GM12878 (cell line): ENCODE measurements at regions not wholly inside any gene's neighbourhood (a gene's known extent, or its start where the extent isn't known, plus 50 kb on each side); places are given as distances from the start of the nearest gene placed in this dataset.

ENCODE experiments used
- ATAC-seq: fragments of 200-7000 bp; cut with Tn5 transposase; 3 replicates; pipeline ENCODE4 v1.9.1; 2020; ENCODE audit warnings: mild to moderate bottlenecking, moderate library complexity
- BruUV-seq: library from RNA; stranded (reverse); fragments of 400-500 nt; replicated peaks from 2 replicates; lab custom pipeline; 2021; lab: Mats Ljungman, UMichigan
- CTCF ChIA-PET: fragments of 300-600 bp; sonication (Branson Sonifier 250); formaldehyde crosslinking; extraction: SDS; loops from one replicate; lab custom pipeline; 2021; ENCODE audit warnings: inconsistent platforms; lab: Yijun Ruan, JAX
- POLR2A ChIA-PET: fragments of 350-600 bp; formaldehyde crosslinking; extraction: SDS; loops from one replicate; lab custom pipeline; 2021; ENCODE audit warnings: inconsistent platforms; lab: Charles Lee
- RAD21 ChIA-PET: fragments of 300-600 bp; sonication (Branson Sonifier 250); formaldehyde crosslinking; loops from one replicate; lab custom pipeline; 2023; ENCODE audit warnings: antibody characterized with exemption; ENCODE audit not compliant: unreplicated experiment; lab: Charles Lee
- SMC1A ChIA-PET: fragments of 300-600 bp; sonication (Branson Sonifier 250); formaldehyde crosslinking; loops from one replicate; lab custom pipeline; 2023; ENCODE audit not compliant: unreplicated experiment, uncharacterized antibody; lab: Charles Lee
- DNase-seq: peaks from one replicate; pipeline ENCODE4 v3.0.0-alpha.2; 2011; ENCODE audit warnings: low read depth, low spot score
- FAIRE-seq: peaks from 3 replicates; lab custom pipeline; 2011; peaks lifted over from hg19 to GRCh38; lab: Jason Lieb, UNC
- H2AFZ ChIP-seq: 2 replicates; pipeline ENCODE4 v1.6.0; 2011; ENCODE audit warnings: low read depth, low read length, control low read depth; ENCODE audit not compliant: control insufficient read depth
- H3K27ac ChIP-seq: 2 replicates; pipeline ENCODE4 v1.5.1; 2011; ENCODE audit warnings: control low read depth; ENCODE audit not compliant: control insufficient read depth, insufficient read depth
- H3K27me3 ChIP-seq, 2 experiments: replicated peaks in 1 of 2; 2 replicates each; pipeline versions ENCODE4 v1.6.0 to v1.6.1; 2011; ENCODE audit warnings: low read length in 1 of 2; ENCODE audit not compliant: control insufficient read depth in 2 of 2, insufficient read depth in 2 of 2
- H3K36me3 ChIP-seq, 2 experiments: 2 replicates each; pipeline ENCODE4 v1.5.1; 2011; ENCODE audit warnings: low read length in 1 of 2; ENCODE audit not compliant: control insufficient read depth in 2 of 2, insufficient read depth in 2 of 2
- H3K4me1 ChIP-seq: 2 replicates; pipeline ENCODE4 v1.6.1; 2011; ENCODE audit warnings: mild to moderate bottlenecking, low read length, moderate library complexity, mixed read lengths; ENCODE audit not compliant: control insufficient read depth, insufficient read depth
- H3K4me2 ChIP-seq: 2 replicates; pipeline ENCODE4 v1.6.0; 2011; ENCODE audit warnings: control low read depth; ENCODE audit not compliant: control insufficient read depth, insufficient read depth
- H3K4me3 ChIP-seq: fragments of 200-600 bp; sonication (generic); 2 replicates; pipeline ENCODE4 v1.5.1; 2016
- H3K79me2 ChIP-seq: 2 replicates; pipeline ENCODE4 v1.6.0; 2011; ENCODE audit warnings: low read length; ENCODE audit not compliant: control insufficient read depth, insufficient read depth
- H3K9ac ChIP-seq: 2 replicates; pipeline ENCODE4 v1.8.0; 2011; ENCODE audit warnings: low read length, control low read depth, mixed read lengths; ENCODE audit not compliant: control insufficient read depth, insufficient read depth
- H3K9me3 ChIP-seq: replicated peaks from 3 replicates; pipeline ENCODE4 v1.5.1; 2011; ENCODE audit warnings: mild to moderate bottlenecking, low read length; ENCODE audit not compliant: control insufficient read depth, insufficient read depth
- H4K20me1 ChIP-seq: 2 replicates; pipeline ENCODE4 v1.6.0; 2011; ENCODE audit not compliant: control insufficient read depth, insufficient read depth
- CBFB ChIP-seq: IDR thresholded peaks from 2 replicates; pipeline ENCODE4 v1.6.1; 2016; ENCODE audit warnings: antibody characterized with exemption, low read depth
- CBX5 ChIP-seq: sonication (generic); IDR thresholded peaks from 2 replicates; pipeline ENCODE4 v1.6.1; 2016; ENCODE audit warnings: low read depth, moderate library complexity, mild to moderate bottlenecking, inconsistent platforms
- CREB1 ChIP-seq: IDR thresholded peaks from 2 replicates; pipeline ENCODE4 v1.6.1; 2012; ENCODE audit warnings: low read depth, mild to moderate bottlenecking, inconsistent platforms
- GATAD2B ChIP-seq: fragments of 450-650 bp; conservative IDR thresholded peaks from 2 replicates; pipeline ENCODE4 v1.6.1; 2017; ENCODE audit warnings: low read depth, mild to moderate bottlenecking, moderate library complexity
- NBN ChIP-seq: fragments of 450-650 bp; IDR thresholded peaks from 2 replicates; pipeline ENCODE4 v1.6.1; 2016
- RUNX3 ChIP-seq: IDR thresholded peaks from 2 replicates; pipeline ENCODE4 v1.6.1; 2012; ENCODE audit warnings: low read length, inconsistent platforms
- WGBS: methylation state at CpG from one replicate; pipeline ENCODE4 v1.1.6; 2016; ENCODE audit warnings: low lambda C conversion rate; ENCODE audit not compliant: insufficient replicate concordance, insufficient coverage; ENCODE audit errors: missing lambda C conversion rate; 5-methylcytosine and 5-hydroxymethylcytosine counted together
- in situ Hi-C: fragments of 300-500 bp; cut with MboI; formaldehyde crosslinking; loops from 9 replicates; pipeline ENCODE4 v1.14.3; 2018; ENCODE audit warnings: mixed read lengths
- intact Hi-C: fragments of 100-400 bp; cut with micrococcal nuclease; formaldehyde crosslinking; loops from one replicate; pipeline ENCODE4 v1.14.2; 2022; ENCODE audit not compliant: unreplicated experiment
- TF ChIP-seq, protein P1 (sequence below): fragments of 450-650 bp; IDR thresholded peaks from 2 replicates; pipeline ENCODE4 v1.6.1; 2017; ENCODE audit warnings: mild to moderate bottlenecking, moderate library complexity
- TF ChIP-seq, protein P2 (sequence below): IDR thresholded peaks from 2 replicates; pipeline ENCODE4 v1.6.1; 2012; ENCODE audit warnings: low read length, inconsistent platforms

DNA sequence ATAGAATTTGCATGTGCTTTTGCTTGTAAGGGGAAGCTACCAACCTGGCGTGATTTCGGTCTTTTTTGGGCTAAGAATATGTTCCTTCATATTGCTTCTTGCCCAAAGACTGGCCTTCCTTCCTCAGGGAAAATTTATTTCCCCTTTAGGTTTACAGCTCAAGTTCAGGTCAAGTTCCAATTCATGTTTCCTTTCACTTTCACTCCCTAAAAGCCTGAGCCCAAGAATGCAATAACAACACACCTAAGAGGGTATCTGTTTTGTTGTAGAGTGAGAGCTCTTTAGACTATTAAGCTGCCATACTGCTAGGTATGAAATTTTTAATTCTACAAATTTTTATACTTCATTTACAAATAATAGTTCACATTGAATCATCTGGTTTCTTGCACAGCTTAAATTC, 299.6 kb downstream of the TLL1 start (continued):
- TF ChIP-seq, protein P1, sequence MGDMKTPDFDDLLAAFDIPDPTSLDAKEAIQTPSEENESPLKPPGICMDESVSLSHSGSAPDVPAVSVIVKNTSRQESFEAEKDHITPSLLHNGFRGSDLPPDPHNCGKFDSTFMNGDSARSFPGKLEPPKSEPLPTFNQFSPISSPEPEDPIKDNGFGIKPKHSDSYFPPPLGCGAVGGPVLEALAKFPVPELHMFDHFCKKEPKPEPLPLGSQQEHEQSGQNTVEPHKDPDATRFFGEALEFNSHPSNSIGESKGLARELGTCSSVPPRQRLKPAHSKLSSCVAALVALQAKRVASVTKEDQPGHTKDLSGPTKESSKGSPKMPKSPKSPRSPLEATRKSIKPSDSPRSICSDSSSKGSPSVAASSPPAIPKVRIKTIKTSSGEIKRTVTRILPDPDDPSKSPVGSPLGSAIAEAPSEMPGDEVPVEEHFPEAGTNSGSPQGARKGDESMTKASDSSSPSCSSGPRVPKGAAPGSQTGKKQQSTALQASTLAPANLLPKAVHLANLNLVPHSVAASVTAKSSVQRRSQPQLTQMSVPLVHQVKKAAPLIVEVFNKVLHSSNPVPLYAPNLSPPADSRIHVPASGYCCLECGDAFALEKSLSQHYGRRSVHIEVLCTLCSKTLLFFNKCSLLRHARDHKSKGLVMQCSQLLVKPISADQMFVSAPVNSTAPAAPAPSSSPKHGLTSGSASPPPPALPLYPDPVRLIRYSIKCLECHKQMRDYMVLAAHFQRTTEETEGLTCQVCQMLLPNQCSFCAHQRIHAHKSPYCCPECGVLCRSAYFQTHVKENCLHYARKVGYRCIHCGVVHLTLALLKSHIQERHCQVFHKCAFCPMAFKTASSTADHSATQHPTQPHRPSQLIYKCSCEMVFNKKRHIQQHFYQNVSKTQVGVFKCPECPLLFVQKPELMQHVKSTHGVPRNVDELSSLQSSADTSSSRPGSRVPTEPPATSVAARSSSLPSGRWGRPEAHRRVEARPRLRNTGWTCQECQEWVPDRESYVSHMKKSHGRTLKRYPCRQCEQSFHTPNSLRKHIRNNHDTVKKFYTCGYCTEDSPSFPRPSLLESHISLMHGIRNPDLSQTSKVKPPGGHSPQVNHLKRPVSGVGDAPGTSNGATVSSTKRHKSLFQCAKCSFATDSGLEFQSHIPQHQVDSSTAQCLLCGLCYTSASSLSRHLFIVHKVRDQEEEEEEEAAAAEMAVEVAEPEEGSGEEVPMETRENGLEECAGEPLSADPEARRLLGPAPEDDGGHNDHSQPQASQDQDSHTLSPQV, result no peak
- TF ChIP-seq, protein P2, sequence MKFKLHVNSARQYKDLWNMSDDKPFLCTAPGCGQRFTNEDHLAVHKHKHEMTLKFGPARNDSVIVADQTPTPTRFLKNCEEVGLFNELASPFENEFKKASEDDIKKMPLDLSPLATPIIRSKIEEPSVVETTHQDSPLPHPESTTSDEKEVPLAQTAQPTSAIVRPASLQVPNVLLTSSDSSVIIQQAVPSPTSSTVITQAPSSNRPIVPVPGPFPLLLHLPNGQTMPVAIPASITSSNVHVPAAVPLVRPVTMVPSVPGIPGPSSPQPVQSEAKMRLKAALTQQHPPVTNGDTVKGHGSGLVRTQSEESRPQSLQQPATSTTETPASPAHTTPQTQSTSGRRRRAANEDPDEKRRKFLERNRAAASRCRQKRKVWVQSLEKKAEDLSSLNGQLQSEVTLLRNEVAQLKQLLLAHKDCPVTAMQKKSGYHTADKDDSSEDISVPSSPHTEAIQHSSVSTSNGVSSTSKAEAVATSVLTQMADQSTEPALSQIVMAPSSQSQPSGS, result no peak
- TF ChIP-seq GATAD2B, result no peak
- TF ChIP-seq NBN, result no peak
- no peak for TF ChIP-seq CBX5
- no peak for TF ChIP-seq CBFB

DNA sequence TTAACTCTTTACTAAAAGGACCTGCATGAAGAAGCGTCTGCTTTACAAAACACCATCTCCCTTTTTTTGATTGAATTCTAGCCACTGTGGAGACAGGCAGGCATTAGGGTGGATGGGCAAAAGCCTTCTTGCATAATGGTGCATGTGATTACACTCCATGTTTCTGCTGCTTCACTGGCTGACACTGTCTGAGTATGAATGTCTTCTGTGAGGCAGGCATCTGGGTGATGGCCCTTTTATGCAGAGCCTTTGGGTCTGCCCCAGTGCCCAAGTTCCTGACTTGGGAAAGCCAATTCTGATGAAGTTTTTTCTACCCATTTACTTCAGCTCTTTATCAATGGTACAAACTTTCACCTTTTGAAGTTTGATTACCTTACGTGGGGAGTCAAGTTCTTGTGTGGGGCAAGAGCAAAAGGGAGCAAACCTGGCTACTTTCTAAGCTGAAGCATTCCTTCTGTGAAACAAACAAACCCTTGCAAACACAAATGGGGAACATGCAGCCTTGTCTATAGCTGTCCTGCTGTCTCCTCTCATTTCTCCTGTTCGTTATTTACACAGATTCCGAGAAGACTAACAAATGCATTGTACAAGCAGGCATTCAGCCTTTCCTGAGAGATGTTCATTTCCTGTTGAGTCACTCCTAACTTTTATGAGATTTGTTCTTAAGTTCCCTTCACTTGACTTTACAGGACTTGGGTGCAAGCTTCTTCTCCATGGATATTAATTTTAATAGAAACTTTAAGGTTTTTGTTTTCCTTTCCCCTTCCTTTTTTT, 301.9 kb downstream of the TLL1 start:
- ATAC-seq (peak; percentile 17; the same call in 1 of the 3 replicates), FAIRE-seq (no peak), DNase-seq (no peak)
- ChIA-PET RAD21 (no interaction called here), CTCF (no interaction called here), POLR2A (no interaction called here), SMC1A (no interaction called here)
- no peaks in the 10 kb centered on the region for H3K27me3 ChIP-seq
- intact Hi-C loops, result no loop called here
- no peaks in the 10 kb centered on the region for H3K4me1 ChIP-seq
- H3K4me2 ChIP-seq, result no peak overlapping the region
- 54% methylated on average over 4 of the region's 4 CpGs for WGBS
- no peak overlapping the region for H3K4me3 ChIP-seq
- no peak overlapping the region for H3K27ac ChIP-seq
- in situ Hi-C loops, result loop anchor here (25.0 kb wide), 2 partner anchors 837 to 1112 kb away; no protein-coding TSS in a partner anchor
- H4K20me1 ChIP-seq, result no peaks in the 10 kb centered on the region
- TF ChIP-seq CREB1 (no peak), RUNX3 (no peak)
- no peaks in the 10 kb centered on the region for H3K36me3 ChIP-seq
- H3K79me2 ChIP-seq, result no peaks in the 10 kb centered on the region
- no TSS peak for BruUV-seq
- H3K9me3 ChIP-seq, result no peaks in the 10 kb centered on the region; the same call in 2 of the 3 replicates
- H3K9ac ChIP-seq, result no peak overlapping the region
- no peak overlapping the region for H2AFZ ChIP-seq
